Esophagus muscularis mucosa (tissue), 4 donors: ENCODE measurements at regions not wholly inside any gene's neighbourhood (a gene's known extent, or its start where the extent isn't known, plus 50 kb on each side); places are given as distances from the start of the nearest gene placed in this dataset.

Source experiments
- CTCF ChIP-seq, 3 experiments: fragments of 200-600 bp in 2 of 3; fragments of 450-650 bp in 1 of 3; sonication (generic) in 2 of 3; IDR thresholded peaks; one replicate each; pipeline ENCODE4 v1.5.1; 2017 to 2019; ENCODE audit warnings: antibody characterized with exemption in 3 of 3, mild to moderate bottlenecking in 2 of 3, moderate library complexity in 1 of 3
- EP300 ChIP-seq: sonication (generic); formaldehyde crosslinking; IDR thresholded peaks from one replicate; pipeline ENCODE4 v1.6.1; 2017; ENCODE audit warnings: antibody characterized with exemption
- POLR2A ChIP-seq: fragments of 450-650 bp; IDR thresholded peaks from one replicate; pipeline ENCODE4 v1.6.1; 2017; ENCODE audit warnings: antibody characterized with exemption, moderate library complexity, mild to moderate bottlenecking, low read depth
- POLR2AphosphoS5 ChIP-seq, 2 donors: sonication (generic); formaldehyde crosslinking; IDR thresholded peaks; one replicate each; pipeline ENCODE4 v1.6.1; 2017; ENCODE audit warnings: antibody characterized with exemption in 2 of 2

GRCh38 chr2:147567136-147567535 is 277.7 kb upstream of the ACVR2A start:
- TF ChIP-seq CTCF (IDR thresholded peaks at IDR 0.05) = no peak
- TF ChIP-seq EP300 = no peak
- no peak for TF ChIP-seq POLR2A
- no peak for TF ChIP-seq POLR2AphosphoS5 (IDR thresholded peaks at IDR 0.05)
